ENCODE measurements at regions not wholly inside any gene's neighbourhood (a gene's known extent, or its start where the extent isn't known, plus 50 kb on each side); places are given as distances from the start of the nearest gene placed in this dataset.

- no peak for TF ChIP-seq CTCF (IDR thresholded peaks at IDR 0.05)
- no peak for TF ChIP-seq POLR2A (IDR thresholded peaks at IDR 0.05)
Measured at GRCh38 chr6:135633573-135633972, 136.0 kb upstream of the AHI1 start.
